HL-60 (cell line): ENCODE measurements at regions not wholly inside any gene's neighbourhood (a gene's known extent, or its start where the extent isn't known, plus 50 kb on each side); places are given as distances from the start of the nearest gene placed in this dataset.

Experiments used
- CTCF ChIP-seq: IDR thresholded peaks from one replicate; pipeline ENCODE4 v1.5.1; 2011; ENCODE audit warnings: low read length, control low read depth, inconsistent platforms; ENCODE audit not compliant: insufficient read depth
- POLR2AphosphoS5 ChIP-seq: IDR thresholded peaks from 2 replicates; pipeline ENCODE4 v1.6.1; 2012; ENCODE audit warnings: low read depth

- TF ChIP-seq CTCF (no peak), POLR2AphosphoS5 (no peak)
Measured at GRCh38 chr5:136629125-136629792, 263.9 kb upstream of the TRPC7 start.
